Keratinocyte (primary cell): ENCODE measurements at regions not wholly inside any gene's neighbourhood (a gene's known extent, or its start where the extent isn't known, plus 50 kb on each side); places are given as distances from the start of the nearest gene placed in this dataset.

Source experiments
- DNase-seq: peaks from one replicate; pipeline ENCODE4 v3.0.0-alpha.2; 2011; ENCODE audit warnings: low read depth, missing footprints, low spot score
- FAIRE-seq: peaks from 2 replicates; lab custom pipeline; 2011; peaks lifted over from hg19 to GRCh38; lab: Jason Lieb, UNC
- H2AFZ ChIP-seq: 2 replicates; pipeline ENCODE4 v1.6.0; 2012; ENCODE audit warnings: low read length, control low read depth, inconsistent platforms; ENCODE audit not compliant: control insufficient read depth
- H3K27ac ChIP-seq: 2 replicates; pipeline ENCODE4 v1.5.1; 2011; ENCODE audit warnings: low read length; ENCODE audit not compliant: control insufficient read depth, insufficient read depth
- H3K27me3 ChIP-seq: 3 replicates; pipeline ENCODE4 v1.6.0; 2011; ENCODE audit warnings: low read length; ENCODE audit not compliant: control insufficient read depth, insufficient read depth; ENCODE audit errors: extremely low read depth
- H3K36me3 ChIP-seq, 2 experiments: 2 replicates in 1 of 2; 3 replicates in 1 of 2; pipeline ENCODE4 v1.5.1; 2011; ENCODE audit warnings: low read length in 2 of 2, mild to moderate bottlenecking in 1 of 2; ENCODE audit not compliant: control insufficient read depth in 2 of 2, insufficient read depth in 2 of 2; ENCODE audit errors: extremely low read depth in 1 of 2
- H3K4me1 ChIP-seq: 3 replicates; pipeline ENCODE4 v1.5.1; 2011; ENCODE audit warnings: low read length; ENCODE audit not compliant: control insufficient read depth, insufficient read depth; ENCODE audit errors: extremely low read depth
- H3K4me2 ChIP-seq: 3 replicates; pipeline ENCODE4 v1.6.0; 2011; ENCODE audit warnings: low read depth, low read length; ENCODE audit not compliant: control insufficient read depth, insufficient read depth; ENCODE audit errors: extremely low read depth
- H3K4me3 ChIP-seq, 3 experiments: fragments of 200-600 bp in 1 of 3; sonication (generic) in 1 of 3; 2 replicates in 2 of 3; 3 replicates in 1 of 3; pipeline ENCODE4 v1.5.1; 2011 to 2016; ENCODE audit warnings: low read length in 3 of 3, mild to moderate bottlenecking in 3 of 3, control low read depth in 2 of 3, inconsistent platforms in 1 of 3, low read depth in 1 of 3, mixed read lengths in 1 of 3, mixed run types in 1 of 3, moderate library complexity in 1 of 3; ENCODE audit not compliant: control insufficient read depth in 2 of 3, insufficient read depth in 2 of 3; ENCODE audit errors: extremely low read depth in 1 of 3
- H3K79me2 ChIP-seq: 2 replicates; pipeline ENCODE4 v1.6.0; 2012; ENCODE audit warnings: low read length; ENCODE audit not compliant: control insufficient read depth, insufficient read depth
- H3K9ac ChIP-seq: 3 replicates; pipeline ENCODE4 v1.6.0; 2011; ENCODE audit warnings: low read length; ENCODE audit not compliant: control insufficient read depth, insufficient read depth; ENCODE audit errors: extremely low read depth
- H3K9me1 ChIP-seq: 3 replicates; pipeline ENCODE4 v1.6.0; 2011; ENCODE audit warnings: low read length; ENCODE audit not compliant: control insufficient read depth, insufficient read depth; ENCODE audit errors: extremely low read depth
- H3K9me3 ChIP-seq: 2 replicates; pipeline ENCODE4 v1.5.1; 2012; ENCODE audit warnings: low read depth, low read length; ENCODE audit not compliant: control insufficient read depth
- H4K20me1 ChIP-seq: 3 replicates; pipeline ENCODE4 v1.6.0; 2011; ENCODE audit warnings: low read length; ENCODE audit not compliant: control insufficient read depth, insufficient read depth; ENCODE audit errors: extremely low read depth
- EZH2 ChIP-seq: IDR thresholded peaks from one replicate; pipeline ENCODE4 v1.6.1; 2012; ENCODE audit warnings: inconsistent platforms, mild to moderate bottlenecking, low read length, moderate library complexity
- dilution Hi-C: fragments of 300-500 bp; cut with MboI; formaldehyde crosslinking; loops from one replicate; pipeline ENCODE4 v1.7.0; 2020; ENCODE audit warnings: low sequenced_read_pairs; ENCODE audit not compliant: extremely low pct_ligation_motif_present
- TF ChIP-seq, protein P1 (sequence below), 3 experiments: IDR thresholded peaks in 1 of 3; conservative IDR thresholded peaks in 1 of 3; optimal IDR thresholded peaks in 1 of 3; 2 replicates in 2 of 3; 3 replicates in 1 of 3; pipeline versions ENCODE3 to v1.5.1; 2011; ENCODE audit warnings: low read length in 3 of 3, mild to moderate bottlenecking in 3 of 3, moderate library complexity in 2 of 3, control low read depth in 1 of 3, inconsistent platforms in 1 of 3; ENCODE audit not compliant: insufficient read depth in 2 of 3; ENCODE audit errors: extremely low read depth in 1 of 3

DNA sequence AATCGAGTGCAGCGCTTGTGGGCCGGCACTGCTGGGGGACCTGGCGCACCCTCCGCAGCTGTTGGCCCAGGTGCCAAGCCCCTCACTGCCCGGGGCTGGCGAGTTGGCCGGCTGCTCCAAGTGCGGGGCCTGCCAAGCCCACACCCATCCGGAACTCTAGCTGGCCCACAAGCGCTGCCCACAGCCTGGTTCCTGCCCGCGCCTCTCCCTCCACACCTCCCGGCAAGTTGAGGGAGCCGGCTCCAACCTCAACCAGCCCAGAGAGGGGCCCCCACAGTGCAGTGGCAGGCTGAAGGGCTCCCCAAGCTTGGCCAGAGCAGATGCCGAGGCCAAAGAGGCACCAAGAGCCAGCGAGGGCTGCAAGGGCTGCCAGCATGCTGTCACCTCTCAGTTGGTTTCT, 73.4 kb downstream of the PLXNA1 start:
- Histone ChIP-seq H3K4me3 (no peak overlapping the region), H3K4me2 (no peak overlapping the region), H3K9ac (no peak overlapping the region), H3K4me1 (no peaks in the 10 kb centered on the region), H3K9me1 (no peaks in the 10 kb centered on the region), H3K36me3 (no peaks in the 10 kb centered on the region), H4K20me1 (no peaks in the 10 kb centered on the region), H3K27me3 (no peaks in the 10 kb centered on the region), H3K27ac (no peak overlapping the region), H2AFZ (no peak overlapping the region), H3K9me3 (peaks cover 2% of the 10 kb centered on the region), H3K79me2 (no peaks in the 10 kb centered on the region)
- no peak for DNase-seq
- TF ChIP-seq EZH2 = no peak
- TF ChIP-seq, protein P1, sequence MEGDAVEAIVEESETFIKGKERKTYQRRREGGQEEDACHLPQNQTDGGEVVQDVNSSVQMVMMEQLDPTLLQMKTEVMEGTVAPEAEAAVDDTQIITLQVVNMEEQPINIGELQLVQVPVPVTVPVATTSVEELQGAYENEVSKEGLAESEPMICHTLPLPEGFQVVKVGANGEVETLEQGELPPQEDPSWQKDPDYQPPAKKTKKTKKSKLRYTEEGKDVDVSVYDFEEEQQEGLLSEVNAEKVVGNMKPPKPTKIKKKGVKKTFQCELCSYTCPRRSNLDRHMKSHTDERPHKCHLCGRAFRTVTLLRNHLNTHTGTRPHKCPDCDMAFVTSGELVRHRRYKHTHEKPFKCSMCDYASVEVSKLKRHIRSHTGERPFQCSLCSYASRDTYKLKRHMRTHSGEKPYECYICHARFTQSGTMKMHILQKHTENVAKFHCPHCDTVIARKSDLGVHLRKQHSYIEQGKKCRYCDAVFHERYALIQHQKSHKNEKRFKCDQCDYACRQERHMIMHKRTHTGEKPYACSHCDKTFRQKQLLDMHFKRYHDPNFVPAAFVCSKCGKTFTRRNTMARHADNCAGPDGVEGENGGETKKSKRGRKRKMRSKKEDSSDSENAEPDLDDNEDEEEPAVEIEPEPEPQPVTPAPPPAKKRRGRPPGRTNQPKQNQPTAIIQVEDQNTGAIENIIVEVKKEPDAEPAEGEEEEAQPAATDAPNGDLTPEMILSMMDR (optimal IDR thresholded peaks at IDR 0.05 in 1 of 3, IDR thresholded peaks at IDR 0.05 in 1 of 3, conservative IDR thresholded peaks at IDR 0.05 in 1 of 3; ENCODE audit: extremely low read depth in 1 of 3, insufficient read depth in 2 of 3, low read length in 3 of 3) = no peak
- no peak for FAIRE-seq
- dilution Hi-C loops = no loop called here

DNA sequence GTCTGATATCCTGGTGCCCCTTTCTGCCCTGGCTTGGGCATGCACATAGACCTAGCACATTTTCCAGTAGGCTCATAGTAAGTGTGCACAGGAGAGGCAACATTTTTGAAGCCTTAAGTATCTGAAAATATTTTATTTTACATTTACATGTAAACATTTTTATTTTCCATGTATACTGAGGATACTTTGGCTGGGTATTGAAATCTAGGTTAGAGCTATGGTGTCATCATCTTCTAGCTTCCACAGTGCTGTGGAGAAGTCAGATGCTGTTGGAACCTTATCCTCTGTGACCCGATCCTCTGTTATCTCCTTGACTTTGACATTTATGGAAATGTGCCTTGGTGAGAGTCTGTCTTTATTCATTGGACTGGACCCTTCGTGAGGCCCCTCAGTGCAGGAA, 74.1 kb downstream of the PLXNA1 start:
- no peak overlapping the region for H2AFZ ChIP-seq
- no peaks in the 10 kb centered on the region for H3K27me3 ChIP-seq
- no peak overlapping the region for H3K9ac ChIP-seq
- no peaks in the 10 kb centered on the region for H3K79me2 ChIP-seq
- no peaks in the 10 kb centered on the region for H3K36me3 ChIP-seq
- no peak overlapping the region for H3K4me2 ChIP-seq
- DNase-seq (no peak), FAIRE-seq (no peak)
- no peak for TF ChIP-seq EZH2
- TF ChIP-seq, protein P1 (optimal IDR thresholded peaks at IDR 0.05 in 1 of 3, IDR thresholded peaks at IDR 0.05 in 1 of 3, conservative IDR thresholded peaks at IDR 0.05 in 1 of 3; ENCODE audit: extremely low read depth in 1 of 3, insufficient read depth in 2 of 3, low read length in 3 of 3) = no peak
- H3K4me1 ChIP-seq = no peaks in the 10 kb centered on the region
- H4K20me1 ChIP-seq = no peaks in the 10 kb centered on the region
- H3K9me3 ChIP-seq = peaks cover 2% of the 10 kb centered on the region
- no peak overlapping the region for H3K27ac ChIP-seq
- H3K9me1 ChIP-seq = no peaks in the 10 kb centered on the region
- dilution Hi-C loops = no loop called here
- no peak overlapping the region for H3K4me3 ChIP-seq
